Testis (tissue), 2 donors: ENCODE measurements at regions not wholly inside any gene's neighbourhood (a gene's known extent, or its start where the extent isn't known, plus 50 kb on each side); places are given as distances from the start of the nearest gene placed in this dataset.

Source experiments
- DNase-seq: peaks from one replicate; pipeline ENCODE4 v3.0.0-alpha.2; 2019
- H3K27ac ChIP-seq, 2 donors: fragments of 200-600 bp; sonication (generic); one replicate each; pipeline ENCODE4 v1.5.1; 2019
- H3K27me3 ChIP-seq: fragments of 200-600 bp; sonication (generic); one replicate; pipeline ENCODE4 v1.5.1; 2019
- H3K36me3 ChIP-seq: fragments of 200-600 bp; sonication (generic); one replicate; pipeline ENCODE4 v1.5.1; 2017; ENCODE audit warnings: low read depth; ENCODE audit errors: missing control alignments
- H3K4me1 ChIP-seq: fragments of 200-600 bp; sonication (generic); one replicate; pipeline ENCODE4 v1.5.1; 2019
- H3K4me3 ChIP-seq, 2 donors: fragments of 200-600 bp; sonication (generic); one replicate each; pipeline ENCODE4 v1.5.1; 2017 to 2019
- H3K9me3 ChIP-seq: fragments of 200-600 bp; sonication (generic); one replicate; pipeline ENCODE4 v1.5.1; 2017
- CTCF ChIP-seq, 3 experiments: fragments of 450-650 bp in 2 of 3; fragments of 200-600 bp in 1 of 3; sonication (generic) in 1 of 3; IDR thresholded peaks; one replicate each; pipeline ENCODE4 v1.5.1; 2016 to 2019; ENCODE audit warnings: antibody characterized with exemption in 3 of 3, mild to moderate bottlenecking in 2 of 3, moderate library complexity in 1 of 3
- POLR2A ChIP-seq: fragments of 450-650 bp; IDR thresholded peaks from one replicate; pipeline ENCODE4 v1.6.1; 2017; ENCODE audit warnings: antibody characterized with exemption, mild to moderate bottlenecking, moderate library complexity
- WGBS, 2 donors: methylation state at CpG; one replicate each; pipeline ENCODE4 v1.1.5; 2018; 5-methylcytosine and 5-hydroxymethylcytosine counted together
- intact Hi-C: fragments of 100-400 bp; cut with DNase I; formaldehyde crosslinking; loops from one replicate; pipeline ENCODE4 v1.15.1; 2023; ENCODE audit warnings: low total_unique reads

GRCh38 chr22:49305966-49306631 is 521.6 kb downstream of the BRD1 start:
- no peak overlapping the region for H3K4me3 ChIP-seq
- intact Hi-C loops = no loop called here
- DNase-seq = peak; percentile 5
- no peaks in the 10 kb centered on the region for H3K4me1 ChIP-seq
- TF ChIP-seq POLR2A = no peak
- TF ChIP-seq CTCF (IDR thresholded peaks at IDR 0.05) = no peak
- H3K9me3 ChIP-seq = no peaks in the 10 kb centered on the region
- 83 to 90% methylated on average over 18 of the region's 18 CpGs for WGBS, 2 donors
- no peak overlapping the region for H3K27ac ChIP-seq
- H3K36me3 ChIP-seq = no peaks in the 10 kb centered on the region
- no peaks in the 10 kb centered on the region for H3K27me3 ChIP-seq

GRCh38 chr22:49305214-49305965 is 522.3 kb downstream of the BRD1 start:
- Histone ChIP-seq H3K9me3 (no peaks in the 10 kb centered on the region), H3K27me3 (no peaks in the 10 kb centered on the region), H3K4me1 (no peaks in the 10 kb centered on the region), H3K4me3 (no peak overlapping the region), H3K27ac (no peak overlapping the region), H3K36me3 (no peaks in the 10 kb centered on the region)
- TF ChIP-seq CTCF (IDR thresholded peaks at IDR 0.05) = peak; percentile 90 to 96 (median 91)
- TF ChIP-seq POLR2A = no peak
- DNase-seq = peak; percentile 76
- intact Hi-C loops = no loop called here
- 35 to 41% methylated on average over 10 to 20 of the region's 20 CpGs for WGBS, 2 donors

- 87 to 88% methylated on average over 20 to 22 of the region's 22 CpGs for WGBS, 2 donors
- no peak overlapping the region for H3K4me3 ChIP-seq
- intact Hi-C loops = no loop called here
- H3K27me3 ChIP-seq = no peaks in the 10 kb centered on the region
- H3K9me3 ChIP-seq = no peaks in the 10 kb centered on the region
- no peak overlapping the region for H3K27ac ChIP-seq
- no peaks in the 10 kb centered on the region for H3K36me3 ChIP-seq
- no peaks in the 10 kb centered on the region for H3K4me1 ChIP-seq
- no peak for TF ChIP-seq POLR2A
- no peak for TF ChIP-seq CTCF (IDR thresholded peaks at IDR 0.05)
- peak; percentile 10 for DNase-seq
Measured at GRCh38 chr22:49303781-49304461, 523.8 kb downstream of the BRD1 start.

- Histone ChIP-seq H3K9me3 (no peaks in the 10 kb centered on the region), H3K4me1 (no peaks in the 10 kb centered on the region), H3K27me3 (no peaks in the 10 kb centered on the region), H3K4me3 (no peak overlapping the region), H3K27ac (no peak overlapping the region), H3K36me3 (no peaks in the 10 kb centered on the region)
- WGBS, 2 donors = 66 to 73% methylated on average over 17 of the region's 17 CpGs
- no peak for TF ChIP-seq POLR2A
- DNase-seq = peak; percentile 7
- intact Hi-C loops = no loop called here
Measured at GRCh38 chr22:49303061-49303735, 524.5 kb downstream of the BRD1 start.

- intact Hi-C loops = no loop called here
- peak; percentile 10 for DNase-seq
- WGBS, 2 donors = 82 to 85% methylated on average over 31 of the region's 31 CpGs
- H3K27me3 ChIP-seq = no peaks in the 10 kb centered on the region
- H3K4me3 ChIP-seq = no peak overlapping the region
- no peaks in the 10 kb centered on the region for H3K4me1 ChIP-seq
- no peaks in the 10 kb centered on the region for H3K36me3 ChIP-seq
- no peak for TF ChIP-seq CTCF (IDR thresholded peaks at IDR 0.05)
- no peak for TF ChIP-seq POLR2A
- H3K9me3 ChIP-seq = no peaks in the 10 kb centered on the region
- no peak overlapping the region for H3K27ac ChIP-seq
Measured at GRCh38 chr22:49302530-49302929, 525.1 kb downstream of the BRD1 start.
